HCT116 (cell line): ENCODE measurements at regions not wholly inside any gene's neighbourhood (a gene's known extent, or its start where the extent isn't known, plus 50 kb on each side); places are given as distances from the start of the nearest gene placed in this dataset.

ENCODE experiments used
- CTCF ChIP-seq, 3 experiments: fragments of 200-600 bp in 1 of 3; sonication (generic) in 1 of 3; IDR thresholded peaks in 2 of 3; conservative IDR thresholded peaks in 1 of 3; 2 replicates each; pipeline ENCODE4 v1.5.1; 2012 to 2017; ENCODE audit warnings: low read depth in 2 of 3, low read length in 2 of 3, antibody characterized with exemption in 1 of 3, borderline replicate concordance in 1 of 3, control low read depth in 1 of 3, mild to moderate bottlenecking in 1 of 3, mixed read lengths in 1 of 3, mixed run types in 1 of 3, moderate library complexity in 1 of 3; ENCODE audit not compliant: insufficient read depth in 1 of 3
- EGR1 ChIP-seq: IDR thresholded peaks from 2 replicates; pipeline ENCODE4 v1.6.1; 2012; ENCODE audit warnings: low read depth
- EZH2 ChIP-seq: fragments of 200-600 bp; sonication (generic); IDR thresholded peaks from 2 replicates; pipeline ENCODE4 v1.6.1; 2017; ENCODE audit warnings: antibody characterized with exemption, mixed run types
- POLR2A ChIP-seq: IDR thresholded peaks from 2 replicates; pipeline ENCODE4 v1.7.0; 2011; ENCODE audit warnings: borderline replicate concordance; ENCODE audit not compliant: insufficient read depth, insufficient read length; ENCODE audit errors: extremely low read depth
- SP1 ChIP-seq: IDR thresholded peaks from 2 replicates; pipeline ENCODE4 v1.6.1; 2012; ENCODE audit warnings: low read depth

- TF ChIP-seq POLR2A (no peak), CTCF (IDR thresholded peaks at IDR 0.05 in 2 of 3, conservative IDR thresholded peaks at IDR 0.05 in 1 of 3; ENCODE audit: borderline replicate concordance in 1 of 3, insufficient read depth in 1 of 3, low read depth in 2 of 3, low read length in 2 of 3) (no peak), EGR1 (no peak), EZH2 (no peak), SP1 (no peak)
Measured at GRCh38 chr12:75936515-75937440, 94.8 kb downstream of the PHLDA1 start.
